H1 (cell line): ENCODE measurements at regions not wholly inside any gene's neighbourhood (a gene's known extent, or its start where the extent isn't known, plus 50 kb on each side); places are given as distances from the start of the nearest gene placed in this dataset.

ENCODE experiments used
- CTCF ChIA-PET: fragments of 300-600 bp; sonication (Branson Sonifier 250); formaldehyde crosslinking; loops from one replicate; lab custom pipeline; 2021; ENCODE audit not compliant: partially characterized antibody; lab: Charles Lee
- POLR2A ChIA-PET: fragments of 300-600 bp; sonication (Branson Sonifier 250); formaldehyde crosslinking; loops from one replicate; lab custom pipeline; 2021; ENCODE audit warnings: inconsistent platforms; ENCODE audit not compliant: partially characterized antibody; lab: Charles Lee
- DNase-seq, 2 experiments: peaks; one replicate each; pipeline versions ENCODE4 v3.0.0 to v3.0.0-alpha.2; 2010 to 2022; ENCODE audit warnings: low spot score in 2 of 2, low read depth in 1 of 2, mixed read lengths in 1 of 2
- FAIRE-seq: peaks from 2 replicates; lab custom pipeline; 2011; peaks lifted over from hg19 to GRCh38; lab: Jason Lieb, UNC
- H2AFZ ChIP-seq: 2 replicates; pipeline ENCODE4 v1.8.1; 2012; ENCODE audit warnings: low read length, inconsistent platforms
- H2AK5ac ChIP-seq: 2 replicates; pipeline ENCODE4 v1.6.1; 2013; ENCODE audit warnings: low read depth, low read length
- H2BK120ac ChIP-seq: replicated peaks from 2 replicates; pipeline ENCODE3; 2013; ENCODE audit warnings: low read depth, low read length, inconsistent platforms
- H2BK12ac ChIP-seq: 2 replicates; pipeline ENCODE4 v1.6.1; 2013; ENCODE audit warnings: low read depth, low read length
- H2BK15ac ChIP-seq: 2 replicates; pipeline ENCODE4 v1.6.1; 2013; ENCODE audit warnings: low read length
- H2BK20ac ChIP-seq: 2 replicates; pipeline ENCODE4 v1.6.1; 2013; ENCODE audit warnings: low read length
- H2BK5ac ChIP-seq: 2 replicates; pipeline ENCODE4 v1.6.1; 2013; ENCODE audit warnings: low read depth, low read length
- H3K14ac ChIP-seq: 2 replicates; pipeline ENCODE4 v1.6.1; 2013; ENCODE audit warnings: inconsistent platforms; ENCODE audit not compliant: insufficient read length
- H3K18ac ChIP-seq: 2 replicates; pipeline ENCODE4 v1.6.1; 2013; ENCODE audit warnings: low read length; ENCODE audit errors: extremely low read depth
- H3K23ac ChIP-seq: 2 replicates; pipeline ENCODE4 v1.6.1; 2013; ENCODE audit warnings: inconsistent platforms; ENCODE audit not compliant: insufficient read length
- H3K23me2 ChIP-seq: 2 replicates; pipeline ENCODE4 v1.6.1; 2013; ENCODE audit warnings: low read depth, low read length
- H3K27ac ChIP-seq: 2 replicates; pipeline ENCODE4 v1.6.1; 2011; ENCODE audit warnings: low read depth, low read length, inconsistent platforms
- H3K27me3 ChIP-seq, 4 experiments: replicated peaks in 1 of 4; 1 replicate in 1 of 4; 2 replicates in 3 of 4; pipeline versions ENCODE4 v1.6.1 to v1.8.1; 2011 to 2013; ENCODE audit warnings: low read length in 3 of 4, mild to moderate bottlenecking in 3 of 4, inconsistent platforms in 2 of 4, mixed read lengths in 2 of 4, moderate library complexity in 1 of 4; ENCODE audit not compliant: control insufficient read depth in 3 of 4, insufficient read depth in 3 of 4; ENCODE audit errors: extremely low read depth in 1 of 4
- H3K36me3 ChIP-seq, 4 experiments: 2 replicates each; pipeline versions ENCODE4 v1.6.1 to v1.8.1; 2011 to 2013; ENCODE audit warnings: mild to moderate bottlenecking in 4 of 4, low read length in 3 of 4, moderate library complexity in 2 of 4, control low read depth in 1 of 4, inconsistent platforms in 1 of 4; ENCODE audit not compliant: insufficient read depth in 4 of 4, control insufficient read depth in 2 of 4
- H3K4ac ChIP-seq: replicated peaks from 2 replicates; pipeline ENCODE3; 2013; ENCODE audit warnings: low read length, low read depth, mixed read lengths, inconsistent platforms; ENCODE audit not compliant: insufficient read length
- H3K4me1 ChIP-seq, 4 experiments: replicated peaks in 1 of 4; 1 replicate in 1 of 4; 2 replicates in 3 of 4; pipeline versions ENCODE4 v1.6.1 to v1.8.1; 2011 to 2013; ENCODE audit warnings: low read length in 3 of 4, inconsistent platforms in 2 of 4, mixed read lengths in 1 of 4; ENCODE audit not compliant: insufficient read depth in 4 of 4, control insufficient read depth in 3 of 4
- H3K4me2 ChIP-seq, 2 experiments: 2 replicates each; pipeline versions ENCODE4 v1.6.1 to v1.8.1; 2011 to 2013; ENCODE audit warnings: low read depth in 2 of 2, low read length in 2 of 2, control low read depth in 1 of 2, inconsistent platforms in 1 of 2, mild to moderate bottlenecking in 1 of 2; ENCODE audit not compliant: insufficient read depth in 1 of 2
- H3K4me3 ChIP-seq, 4 experiments: fragments of 200-600, 300-600 bp in 1 of 4; sonication (generic), shearing (Covaris generic), sonication (Bioruptor Twin) in 1 of 4; 2 replicates each; pipeline versions ENCODE4 v1.5.1 to v1.8.1; 2011 to 2016; ENCODE audit warnings: low read length in 4 of 4, low read depth in 3 of 4, control low read depth in 2 of 4, inconsistent platforms in 2 of 4, mild to moderate bottlenecking in 2 of 4, mixed read lengths in 1 of 4, moderate library complexity in 1 of 4; ENCODE audit not compliant: insufficient read depth in 2 of 4; ENCODE audit errors: extremely low read depth in 1 of 4
- H3K56ac ChIP-seq: replicated peaks from 2 replicates; pipeline ENCODE3; 2013; ENCODE audit warnings: low read depth, mild to moderate bottlenecking, mixed read lengths, low read length, inconsistent platforms; ENCODE audit not compliant: insufficient read length
- H3K79me1 ChIP-seq: 2 replicates; pipeline ENCODE4 v1.6.1; 2013; ENCODE audit warnings: low read depth, low read length, control low read depth
- H3K79me2 ChIP-seq, 2 experiments: 2 replicates each; pipeline versions ENCODE4 v1.6.1 to v1.8.1; 2012 to 2013; ENCODE audit warnings: low read length in 2 of 2, mild to moderate bottlenecking in 2 of 2, inconsistent platforms in 1 of 2; ENCODE audit not compliant: insufficient read depth in 2 of 2, control insufficient read depth in 1 of 2
- H3K9ac ChIP-seq, 4 experiments: replicated peaks in 1 of 4; 1 replicate in 1 of 4; 2 replicates in 3 of 4; pipeline versions ENCODE4 v1.6.1 to v1.8.1; 2011 to 2013; ENCODE audit warnings: low read depth in 3 of 4, low read length in 3 of 4, control low read depth in 2 of 4, mild to moderate bottlenecking in 2 of 4, moderate library complexity in 2 of 4, inconsistent platforms in 1 of 4; ENCODE audit errors: extremely low read depth in 1 of 4
- H3K9me3 ChIP-seq, 2 experiments: 2 replicates each; pipeline versions ENCODE4 v1.6.1 to v1.8.1; 2012 to 2013; ENCODE audit warnings: mild to moderate bottlenecking in 2 of 2, moderate library complexity in 2 of 2, control low read depth in 1 of 2, inconsistent platforms in 1 of 2, low read depth in 1 of 2, low read length in 1 of 2, mixed read lengths in 1 of 2; ENCODE audit not compliant: insufficient read depth in 2 of 2
- H4K20me1 ChIP-seq, 2 experiments: replicated peaks in 1 of 2; 2 replicates each; pipeline versions ENCODE3 to v1.8.1; 2011 to 2013; ENCODE audit warnings: inconsistent platforms in 2 of 2, low read length in 2 of 2, mild to moderate bottlenecking in 1 of 2; ENCODE audit not compliant: insufficient read depth in 2 of 2, control insufficient read depth in 1 of 2
- H4K5ac ChIP-seq: 2 replicates; pipeline ENCODE4 v1.6.1; 2013; ENCODE audit warnings: low read length, low read depth, mixed read lengths, inconsistent platforms; ENCODE audit not compliant: insufficient read length
- H4K8ac ChIP-seq: 2 replicates; pipeline ENCODE4 v1.8.0; 2013; ENCODE audit warnings: mild to moderate bottlenecking, moderate library complexity, low read length, inconsistent platforms; ENCODE audit not compliant: insufficient read depth; ENCODE audit errors: extremely low read depth
- H4K91ac ChIP-seq: replicated peaks from 2 replicates; pipeline ENCODE3; 2013; ENCODE audit warnings: low read length, mixed read lengths, inconsistent platforms; ENCODE audit not compliant: insufficient read length
- ATF3 ChIP-seq: IDR thresholded peaks from 2 replicates; pipeline ENCODE4 v1.6.1; 2011; ENCODE audit warnings: low read depth, mild to moderate bottlenecking, low read length; ENCODE audit not compliant: insufficient read depth
- BRCA1 ChIP-seq: IDR thresholded peaks from 2 replicates; pipeline ENCODE4 v1.6.1; 2012; ENCODE audit warnings: low read depth, low read length, improper control_type of control experiment
- CREB1 ChIP-seq: IDR thresholded peaks from 2 replicates; pipeline ENCODE4 v1.6.1; 2012; ENCODE audit warnings: inconsistent platforms
- EGR1 ChIP-seq: IDR thresholded peaks from 2 replicates; pipeline ENCODE4 v1.6.1; 2011; ENCODE audit warnings: low read depth, low read length, borderline replicate concordance
- JUN ChIP-seq: IDR thresholded peaks from 2 replicates; pipeline ENCODE4 v1.6.1; 2011; ENCODE audit warnings: low read depth, mild to moderate bottlenecking, improper control_type of control experiment, low read length
- JUND ChIP-seq: IDR thresholded peaks from 2 replicates; pipeline ENCODE4 v1.6.1; 2011; ENCODE audit warnings: mild to moderate bottlenecking, improper control_type of control experiment, low read length
- KDM4A ChIP-seq: IDR thresholded peaks from one replicate; pipeline ENCODE4 v1.7.1; 2012; ENCODE audit warnings: low read depth, mild to moderate bottlenecking, moderate library complexity, low read length, inconsistent platforms; ENCODE audit not compliant: severe bottlenecking
- POLR2A ChIP-seq, 2 experiments: IDR thresholded peaks; 1 replicate in 1 of 2; 2 replicates in 1 of 2; pipeline ENCODE4 v1.6.1; 2011; ENCODE audit warnings: low read depth in 2 of 2, low read length in 2 of 2, mild to moderate bottlenecking in 2 of 2; ENCODE audit errors: control extremely low read depth in 1 of 2
- SAP30 ChIP-seq: fragments of 300-600 bp; sonication (generic); IDR thresholded peaks from 2 replicates; pipeline ENCODE4 v1.7.1; 2012; ENCODE audit warnings: low read length, moderate library complexity, mild to moderate bottlenecking, inconsistent platforms; ENCODE audit not compliant: insufficient read depth, insufficient replicate concordance
- SP4 ChIP-seq: IDR thresholded peaks from 2 replicates; pipeline ENCODE4 v1.6.1; 2012; ENCODE audit warnings: low read length, inconsistent platforms
- TEAD4 ChIP-seq: IDR thresholded peaks from 2 replicates; pipeline ENCODE4 v1.6.1; 2012; ENCODE audit warnings: low read depth, low read length, inconsistent platforms, mixed read lengths
- WGBS, 2 experiments: shearing (Covaris generic) in 1 of 2; methylation state at CpG; one replicate each; pipeline versions ENCODE4 v1.1.6 to v1.1.7; 2013 to 2015; ENCODE audit warnings: low lambda C conversion rate in 2 of 2, mixed read lengths in 2 of 2, inconsistent platforms in 1 of 2, low coverage in 1 of 2, missing lambda C conversion rate in 1 of 2; ENCODE audit not compliant: insufficient replicate concordance in 2 of 2, insufficient coverage in 1 of 2, insufficient read length in 1 of 2; ENCODE audit errors: extremely low coverage in 1 of 2, missing lambda C conversion rate in 1 of 2; 5-methylcytosine and 5-hydroxymethylcytosine counted together

GRCh38 chr7:93819699-93820098 lies 70.9 kb downstream of the TFPI2 start:
- no peak for FAIRE-seq

More at GRCh38 chr7:93819699-93820098, 70.9 kb downstream of the TFPI2 start:
- Histone ChIP-seq H2BK20ac (no peak overlapping the region), H2BK120ac (no peak overlapping the region), H3K14ac (no peak overlapping the region), H3K79me1 (no peaks in the 10 kb centered on the region), H3K27ac (no peak overlapping the region), H3K4me1 (peaks cover 0 to 5% (median 0%) of the 10 kb centered on the region in 4 experiments; a peak in 1 of 7 replicates), H2AK5ac (no peak overlapping the region), H3K9ac (no peak overlapping the region), H3K36me3 (no peaks in the 10 kb centered on the region), H3K27me3 (no peaks in the 10 kb centered on the region), H3K18ac (no peak overlapping the region), H2BK15ac (no peak overlapping the region), H3K4ac (no peak overlapping the region), H3K56ac (no peak overlapping the region), H4K91ac (no peak overlapping the region), H3K23me2 (no peaks in the 10 kb centered on the region), H3K9me3 (no peaks in the 10 kb centered on the region), H3K4me2 (no peak overlapping the region), H4K5ac (no peak overlapping the region), H2BK12ac (no peak overlapping the region), H2AFZ (no peak overlapping the region), H3K4me3 (no peak overlapping the region), H4K8ac (no peak overlapping the region), H3K23ac (no peak overlapping the region), H2BK5ac (no peak overlapping the region), H4K20me1 (no peaks in the 10 kb centered on the region), H3K79me2 (no peaks in the 10 kb centered on the region)
- no peak for DNase-seq
- POLR2A ChIA-PET = no interaction called here
- WGBS, 2 experiments = 89% methylated on average over 7 of the region's 7 CpGs; no CpG with 5 or more reads in 1 of the 2 experiments
- TF ChIP-seq KDM4A (no peak), TEAD4 (no peak), SP4 (no peak), JUND (no peak), BRCA1 (no peak), EGR1 (no peak), CREB1 (no peak), ATF3 (no peak), POLR2A (IDR thresholded peaks at IDR 0.05; ENCODE audit: control extremely low read depth in 1 of 2, low read depth in 2 of 2, low read length in 2 of 2) (no peak), SAP30 (no peak), JUN (no peak)
- CTCF ChIA-PET = interaction anchor here (1.0 to 1.6 kb wide), 2 partner anchors 20 to 268 kb away, joined by 3 read pairs; no protein-coding TSS in a partner anchor
